HT1080 (cell line): ENCODE measurements at regions not wholly inside any gene's neighbourhood (a gene's known extent, or its start where the extent isn't known, plus 50 kb on each side); places are given as distances from the start of the nearest gene placed in this dataset.

ENCODE experiments used
- DNase-seq: peaks from one replicate; pipeline ENCODE4 v3.0.0-alpha.2; 2015; ENCODE audit warnings: low read depth

- no peak for DNase-seq
Measured at GRCh38 chr5:125537661-125538060, 791.2 kb upstream of the ZNF608 start.

GRCh38 chr5:125538469-125538868, 792.0 kb upstream of the ZNF608 start:
- no peak for DNase-seq

GRCh38 chr5:125541085-125541484, 794.6 kb upstream of the ZNF608 start:
- no peak for DNase-seq

- DNase-seq, result no peak
Measured at GRCh38 chr5:125549322-125549911, 803.0 kb upstream of the ZNF608 start.

GRCh38 chr5:125550274-125550673, 803.8 kb upstream of the ZNF608 start:
- DNase-seq, result peak; percentile 33

- no peak for DNase-seq
Measured at GRCh38 chr5:125551246-125551645, 804.8 kb upstream of the ZNF608 start.

GRCh38 chr5:125551797-125552196, 805.4 kb upstream of the ZNF608 start:
- DNase-seq, result no peak

- DNase-seq, result no peak
Measured at GRCh38 chr5:125552486-125552885, 806.0 kb upstream of the ZNF608 start.

- DNase-seq, result no peak
Measured at GRCh38 chr5:125554355-125554754, 807.9 kb upstream of the ZNF608 start.

GRCh38 chr5:125555591-125555990, 809.2 kb upstream of the ZNF608 start:
- DNase-seq, result no peak

GRCh38 chr5:125558016-125558415, 811.6 kb upstream of the ZNF608 start:
- no peak for DNase-seq

GRCh38 chr5:125558466-125558865, 812.0 kb upstream of the ZNF608 start:
- DNase-seq, result peak; percentile 53

- peak; percentile 96 for DNase-seq
Measured at GRCh38 chr5:125559296-125559695, 812.9 kb upstream of the ZNF608 start.

GRCh38 chr5:125560476-125561225, 814.2 kb upstream of the ZNF608 start:
- no peak for DNase-seq

GRCh38 chr5:125564317-125564975, 818.0 kb upstream of the ZNF608 start:
- DNase-seq, result peak; percentile 47

- no peak for DNase-seq
Measured at GRCh38 chr5:125574491-125575044, 828.1 kb upstream of the ZNF608 start.

- DNase-seq, result no peak
Measured at GRCh38 chr5:125575171-125575890, 828.9 kb upstream of the ZNF608 start.

GRCh38 chr5:125575891-125576505, 829.6 kb upstream of the ZNF608 start:
- no peak for DNase-seq

- no peak for DNase-seq
Measured at GRCh38 chr5:125576822-125577221, 830.4 kb upstream of the ZNF608 start.

- peak; percentile 41 for DNase-seq
Measured at GRCh38 chr5:125578551-125578950, 832.1 kb upstream of the ZNF608 start.

- no peak for DNase-seq
Measured at GRCh38 chr5:125579182-125579581, 832.7 kb upstream of the ZNF608 start.
